GM23248 (cell line): ENCODE measurements at regions not wholly inside any gene's neighbourhood (a gene's known extent, or its start where the extent isn't known, plus 50 kb on each side); places are given as distances from the start of the nearest gene placed in this dataset.

Experiments used
- DNase-seq: peaks from one replicate; pipeline ENCODE4 v3.0.0-alpha.2; 2015
- H2AFZ ChIP-seq: fragments of 200-600 bp; sonication (generic); 2 replicates; pipeline ENCODE4 v1.6.1; 2016; ENCODE audit warnings: antibody characterized with exemption
- H3F3A ChIP-seq: fragments of 200-600 bp; sonication (generic); 2 replicates; pipeline ENCODE4 v1.6.1; 2016; ENCODE audit warnings: mild to moderate bottlenecking, antibody characterized with exemption, mixed run types; ENCODE audit not compliant: insufficient read depth
- H3K27ac ChIP-seq: fragments of 200-600 bp; sonication (generic); 2 replicates; pipeline ENCODE4 v1.5.1; 2016; ENCODE audit warnings: mild to moderate bottlenecking
- H3K27me3 ChIP-seq: fragments of 200-600 bp; sonication (generic); replicated peaks from 2 replicates; pipeline ENCODE4 v1.6.1; 2016; ENCODE audit warnings: mild to moderate bottlenecking; ENCODE audit not compliant: insufficient read depth
- H3K36me3 ChIP-seq: fragments of 200-600 bp; sonication (generic); 2 replicates; pipeline ENCODE4 v1.6.1; 2016; ENCODE audit warnings: low read depth, mild to moderate bottlenecking
- H3K4me1 ChIP-seq: fragments of 200-600 bp; sonication (generic); 2 replicates; pipeline ENCODE4 v1.6.1; 2016; ENCODE audit warnings: mild to moderate bottlenecking; ENCODE audit not compliant: insufficient read depth
- H3K4me2 ChIP-seq: fragments of 200-600 bp; sonication (generic); one replicate; pipeline ENCODE4 v1.6.1; 2016; ENCODE audit warnings: mild to moderate bottlenecking; ENCODE audit not compliant: unreplicated experiment
- H3K4me3 ChIP-seq: fragments of 200-600 bp; sonication (generic); 2 replicates; pipeline ENCODE4 v1.5.1; 2016; ENCODE audit warnings: mild to moderate bottlenecking
- H3K79me2 ChIP-seq: fragments of 200-600 bp; sonication (generic); 2 replicates; pipeline ENCODE4 v1.6.1; 2016; ENCODE audit warnings: mild to moderate bottlenecking; ENCODE audit not compliant: insufficient read depth
- H3K9ac ChIP-seq: fragments of 200-600 bp; sonication (generic); 2 replicates; pipeline ENCODE4 v1.6.1; 2016; ENCODE audit warnings: mild to moderate bottlenecking
- H3K9me2 ChIP-seq: fragments of 200-600 bp; sonication (generic); 2 replicates; pipeline ENCODE4 v1.6.1; 2016; ENCODE audit warnings: mixed run types, mild to moderate bottlenecking, moderate library complexity; ENCODE audit not compliant: insufficient read depth
- H3K9me3 ChIP-seq: fragments of 200-600 bp; sonication (generic); one replicate; pipeline ENCODE4 v1.6.1; 2017; ENCODE audit warnings: low read depth
- H4K20me1 ChIP-seq: fragments of 200-600 bp; sonication (generic); 2 replicates; pipeline ENCODE4 v1.6.0; 2016; ENCODE audit not compliant: insufficient read depth
- EZH2 ChIP-seq: fragments of 200-600 bp; sonication (generic); IDR thresholded peaks from 2 replicates; pipeline ENCODE4 v1.6.1; 2018; ENCODE audit warnings: antibody characterized with exemption, mild to moderate bottlenecking; ENCODE audit not compliant: insufficient read depth, poor library complexity, severe bottlenecking
- EZH2phosphoT487 ChIP-seq: fragments of 200-600 bp; sonication (generic); IDR thresholded peaks from 2 replicates; pipeline ENCODE4 v1.6.1; 2018; ENCODE audit warnings: antibody characterized with exemption, moderate library complexity, mild to moderate bottlenecking, low read depth; ENCODE audit not compliant: insufficient read depth
- WGBS, 2 experiments: methylation state at CpG; one replicate each; pipeline ENCODE4 v1.1.6; 2015 to 2017; ENCODE audit warnings: low lambda C conversion rate in 2 of 2, low coverage in 1 of 2; ENCODE audit errors: missing lambda C conversion rate in 2 of 2; 5-methylcytosine and 5-hydroxymethylcytosine counted together
- in situ Hi-C: fragments of 300-500 bp; cut with MboI; formaldehyde crosslinking; loops from 2 replicates; pipeline ENCODE4 v1.15.0; 2020

- DNase-seq = no peak
- in situ Hi-C loops = no loop called here
- Histone ChIP-seq H4K20me1 (no peaks in the 10 kb centered on the region), H2AFZ (no peak overlapping the region), H3K4me1 (no peaks in the 10 kb centered on the region), H3K4me3 (no peak overlapping the region), H3K79me2 (no peaks in the 10 kb centered on the region), H3K9me3 (no peaks in the 10 kb centered on the region), H3K9me2 (no peaks in the 10 kb centered on the region), H3K27me3 (no peaks in the 10 kb centered on the region), H3K4me2 (no peak overlapping the region), H3F3A (no peaks in the 10 kb centered on the region), H3K27ac (no peak overlapping the region), H3K9ac (no peak overlapping the region), H3K36me3 (no peaks in the 10 kb centered on the region)
- WGBS, 2 experiments = 0% methylated on average over 1 of the region's 1 CpG
- TF ChIP-seq EZH2phosphoT487 (no peak), EZH2 (no peak)
These were observed 104.2 kb upstream of the SLC13A1 start for GRCh38 chr7:123303926-123304325.

GRCh38 chr7:123296965-123297364, 97.2 kb upstream of the SLC13A1 start:
- H3K9ac ChIP-seq = no peak overlapping the region
- no peak overlapping the region for H3K27ac ChIP-seq
- WGBS, 2 experiments = 7 to 16% methylated on average over 4 of the region's 4 CpGs
- no peak overlapping the region for H3K4me3 ChIP-seq
- H3K4me1 ChIP-seq = no peaks in the 10 kb centered on the region
- H2AFZ ChIP-seq = no peak overlapping the region
- no peak overlapping the region for H3K4me2 ChIP-seq
- H3K9me2 ChIP-seq = no peaks in the 10 kb centered on the region
- no peaks in the 10 kb centered on the region for H3F3A ChIP-seq
- H3K79me2 ChIP-seq = no peaks in the 10 kb centered on the region
- in situ Hi-C loops = no loop called here
- H4K20me1 ChIP-seq = no peaks in the 10 kb centered on the region
- no peaks in the 10 kb centered on the region for H3K27me3 ChIP-seq
- DNase-seq = no peak
- H3K36me3 ChIP-seq = no peaks in the 10 kb centered on the region
- no peaks in the 10 kb centered on the region for H3K9me3 ChIP-seq
- TF ChIP-seq EZH2phosphoT487 (no peak), EZH2 (no peak)

GRCh38 chr7:123293710-123294109, 93.9 kb upstream of the SLC13A1 start:
- no peaks in the 10 kb centered on the region for H3K9me2 ChIP-seq
- H4K20me1 ChIP-seq = no peaks in the 10 kb centered on the region
- H3K4me3 ChIP-seq = no peak overlapping the region
- H3K9me3 ChIP-seq = no peaks in the 10 kb centered on the region
- no peak overlapping the region for H3K4me2 ChIP-seq
- H3K79me2 ChIP-seq = no peaks in the 10 kb centered on the region
- in situ Hi-C loops = no loop called here
- TF ChIP-seq EZH2 (no peak), EZH2phosphoT487 (no peak)
- WGBS, 2 experiments = 6 to 7% methylated on average over 2 of the region's 2 CpGs
- H3K9ac ChIP-seq = no peak overlapping the region
- no peak overlapping the region for H3K27ac ChIP-seq
- H3K36me3 ChIP-seq = no peaks in the 10 kb centered on the region
- no peak for DNase-seq
- H2AFZ ChIP-seq = no peak overlapping the region
- no peaks in the 10 kb centered on the region for H3K4me1 ChIP-seq
- H3K27me3 ChIP-seq = no peaks in the 10 kb centered on the region
- no peaks in the 10 kb centered on the region for H3F3A ChIP-seq

- Histone ChIP-seq H3K4me3 (no peak overlapping the region), H4K20me1 (no peaks in the 10 kb centered on the region), H3K4me1 (no peaks in the 10 kb centered on the region), H3K9me3 (no peaks in the 10 kb centered on the region), H3K4me2 (no peak overlapping the region), H3K36me3 (no peaks in the 10 kb centered on the region), H3K79me2 (no peaks in the 10 kb centered on the region), H3K27me3 (no peaks in the 10 kb centered on the region), H3K9ac (no peak overlapping the region), H3K27ac (no peak overlapping the region), H2AFZ (no peak overlapping the region), H3F3A (no peaks in the 10 kb centered on the region), H3K9me2 (no peaks in the 10 kb centered on the region)
- no peak for DNase-seq
- in situ Hi-C loops = no loop called here
- TF ChIP-seq EZH2phosphoT487 (no peak), EZH2 (no peak)
- WGBS, 2 experiments = 0 to 4% methylated on average over 1 of the region's 1 CpG
These were observed 92.5 kb upstream of the SLC13A1 start for GRCh38 chr7:123292227-123292626.

- no peak overlapping the region for H3K9ac ChIP-seq
These were observed 89.4 kb upstream of the SLC13A1 start for GRCh38 chr7:123289200-123289599.

More at GRCh38 chr7:123289200-123289599, 89.4 kb upstream of the SLC13A1 start:
- no peaks in the 10 kb centered on the region for H3K4me1 ChIP-seq
- in situ Hi-C loops = no loop called here
- no peak overlapping the region for H3K27ac ChIP-seq
- no peak for DNase-seq
- H3K9me2 ChIP-seq = no peaks in the 10 kb centered on the region
- no peak overlapping the region for H3K4me3 ChIP-seq
- H2AFZ ChIP-seq = no peak overlapping the region
- no peaks in the 10 kb centered on the region for H3K36me3 ChIP-seq
- H3K27me3 ChIP-seq = no peaks in the 10 kb centered on the region
- no peaks in the 10 kb centered on the region for H3F3A ChIP-seq
- no peaks in the 10 kb centered on the region for H3K79me2 ChIP-seq
- TF ChIP-seq EZH2phosphoT487 (no peak), EZH2 (no peak)
- no peaks in the 10 kb centered on the region for H3K9me3 ChIP-seq
- H4K20me1 ChIP-seq = no peaks in the 10 kb centered on the region
- no peak overlapping the region for H3K4me2 ChIP-seq
